GM21528 (cell line): ENCODE measurements at regions not wholly inside any gene's neighbourhood (a gene's known extent, or its start where the extent isn't known, plus 50 kb on each side); places are given as distances from the start of the nearest gene placed in this dataset.
"Not testable (repeated sequence)": the region's sequence is repeated elsewhere in the genome, so short reads cannot be mapped to it uniquely, and the experiment has no call there.

Experiments used
- ATAC-seq: cut with Tn5 transposase; IDR thresholded peaks from one replicate; pipeline ENCODE4 v1.9.1; 2021; ENCODE audit warnings: mild to moderate bottlenecking, moderate library complexity; ENCODE audit not compliant: unreplicated experiment, low FRiP score

DNA sequence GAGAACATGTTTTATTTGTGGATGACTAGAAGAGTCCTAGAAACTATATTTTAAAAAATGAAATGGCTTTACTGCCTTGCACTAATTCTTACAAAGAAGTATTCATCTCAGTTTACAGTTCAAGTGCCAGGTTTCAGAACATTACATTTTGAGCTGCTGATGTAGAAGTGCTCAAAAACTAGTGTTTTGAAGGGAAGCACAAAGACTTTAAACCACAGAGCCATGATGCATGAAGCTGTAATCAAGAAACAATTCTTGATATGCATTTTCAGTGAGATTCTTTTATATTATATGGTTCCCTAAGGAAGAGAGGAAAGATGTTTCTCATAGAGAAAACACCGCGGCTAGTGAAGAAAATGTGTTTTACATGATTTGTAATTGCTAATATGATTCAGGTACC is 1163.0 kb downstream of the RAPGEF2 start:
- ATAC-seq = no peak

GRCh38 chr4:160276785-160277325 is 1174.0 kb downstream of the RAPGEF2 start:
- ATAC-seq = no peak

GRCh38 chr4:160283081-160283480 is 1180.2 kb downstream of the RAPGEF2 start:
- ATAC-seq = no peak

GRCh38 chr4:160284516-160284915 is 1181.6 kb downstream of the RAPGEF2 start:
- no peak for ATAC-seq

GRCh38 chr4:160286051-160286450 is 1183.2 kb downstream of the RAPGEF2 start:
- no peak for ATAC-seq

- ATAC-seq = no peak
Measured at GRCh38 chr4:160296476-160296875, 1193.6 kb downstream of the RAPGEF2 start.

GRCh38 chr4:160299177-160299576 is 1196.3 kb downstream of the RAPGEF2 start:
- ATAC-seq = no peak

DNA sequence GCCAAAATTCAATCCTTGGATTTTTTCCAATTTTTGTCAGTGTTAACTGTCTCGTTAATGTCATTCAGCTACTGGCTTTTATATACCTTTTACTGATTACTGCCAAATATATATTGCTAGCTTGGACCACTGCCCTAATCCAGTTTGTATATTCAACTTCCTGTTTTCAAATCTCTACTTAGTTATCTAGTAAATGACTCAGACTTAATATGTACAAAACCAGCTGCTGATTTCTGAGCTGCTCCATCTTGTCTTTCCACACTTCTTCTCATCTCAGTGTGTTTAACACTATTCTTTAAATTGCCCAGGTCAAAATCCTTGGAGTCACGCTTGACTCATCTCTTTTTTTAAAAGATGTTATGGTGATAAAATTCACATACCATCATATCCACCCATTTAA is 1196.7 kb downstream of the RAPGEF2 start:
- ATAC-seq = no peak

- no peak for ATAC-seq
Measured at GRCh38 chr4:160316036-160316435, 1213.2 kb downstream of the RAPGEF2 start.

DNA sequence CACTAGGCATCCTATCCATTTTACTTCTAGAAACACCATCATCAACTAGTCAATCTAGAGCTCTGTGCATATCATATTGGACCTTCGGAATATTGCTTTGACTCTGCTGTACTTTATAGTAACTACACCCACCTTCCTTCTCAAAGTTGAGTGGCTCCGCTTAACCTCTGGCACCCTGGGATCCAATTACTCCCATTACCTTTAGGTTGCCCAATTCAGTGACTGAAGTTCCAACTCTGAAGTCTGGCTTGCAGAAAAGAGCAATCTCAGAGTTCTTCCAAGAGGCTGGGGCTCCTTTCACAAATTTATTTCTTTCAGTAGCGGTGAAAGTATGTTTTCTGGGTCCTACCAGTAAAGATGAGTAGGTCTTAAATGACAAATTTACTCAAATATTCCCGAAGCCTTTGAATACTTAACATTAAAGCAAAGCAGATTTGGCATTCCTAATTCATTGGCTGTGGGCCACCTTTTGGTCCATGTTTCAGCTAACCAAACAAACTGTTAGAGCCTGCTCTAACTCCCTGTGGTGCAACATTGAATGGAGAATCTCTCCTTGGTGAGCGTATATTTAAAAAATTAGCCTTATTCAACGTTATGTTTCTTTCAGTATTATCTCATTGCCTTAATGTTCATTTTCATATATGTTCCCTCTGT is 1215.8 kb downstream of the RAPGEF2 start:
- ATAC-seq = no peak

- ATAC-seq = no peak
Measured at GRCh38 chr4:160319221-160319867, 1216.5 kb downstream of the RAPGEF2 start.

DNA sequence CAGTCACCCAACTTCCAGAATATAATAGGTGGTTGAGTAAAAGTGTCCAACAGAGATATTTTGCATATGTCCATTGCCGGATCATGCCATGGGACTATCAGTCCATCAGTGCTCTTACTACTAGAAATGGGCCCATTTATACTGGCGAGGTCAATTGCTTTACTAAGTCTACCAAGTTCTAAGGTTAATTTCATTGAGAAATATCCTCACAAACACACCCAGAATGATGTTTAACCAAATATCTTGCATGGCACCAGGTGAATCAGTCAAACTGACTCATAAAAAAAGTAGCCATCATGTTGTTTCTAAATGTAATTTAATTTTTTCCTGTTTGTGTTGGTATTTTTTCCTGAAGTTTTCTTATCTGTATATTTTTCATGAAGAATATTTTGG is 1217.0 kb downstream of the RAPGEF2 start:
- no peak for ATAC-seq

DNA sequence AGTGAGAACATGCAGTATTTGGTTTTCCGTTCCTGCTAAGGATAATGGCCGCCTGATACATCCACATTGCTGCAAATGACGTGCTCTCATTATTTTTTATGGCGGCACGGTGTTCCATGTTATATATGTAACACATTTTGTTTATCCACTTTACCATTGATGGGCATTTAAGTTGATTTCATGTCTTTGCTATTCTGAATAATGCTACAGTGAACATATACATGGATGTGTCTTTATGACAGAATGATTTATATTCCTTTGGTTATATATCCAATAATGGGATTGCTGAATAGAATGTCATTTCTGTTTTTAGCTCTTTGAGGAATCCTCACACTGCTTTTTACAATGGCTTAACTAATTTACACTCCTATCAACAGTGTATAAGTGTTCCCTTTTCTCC is 1223.2 kb downstream of the RAPGEF2 start:
- ATAC-seq = no peak

- ATAC-seq = no peak
Measured at GRCh38 chr4:160347197-160347596, 1244.3 kb downstream of the RAPGEF2 start.

DNA sequence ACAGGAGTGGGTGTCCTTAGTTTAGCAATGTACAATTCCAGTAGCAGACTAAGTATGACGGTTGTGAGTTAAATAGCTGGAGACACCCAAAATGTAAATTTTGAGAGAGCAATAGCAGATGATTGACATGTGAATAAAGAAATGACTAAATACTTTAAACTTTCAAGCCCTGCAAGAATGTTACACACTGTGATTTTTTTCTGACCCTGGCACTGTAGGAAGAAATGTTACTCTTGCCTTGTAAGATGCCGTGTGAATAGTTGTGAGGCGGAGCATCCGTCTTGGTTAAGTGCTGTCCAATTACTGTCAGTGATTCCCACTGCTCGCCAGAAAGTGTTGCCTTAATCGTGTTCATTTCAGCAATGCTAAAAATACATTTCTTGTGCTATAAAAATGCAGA is 1248.1 kb downstream of the RAPGEF2 start:
- no peak for ATAC-seq

GRCh38 chr4:160352637-160353036 is 1249.8 kb downstream of the RAPGEF2 start:
- ATAC-seq = no peak

- ATAC-seq = no peak
Measured at GRCh38 chr4:160353548-160353947, 1250.7 kb downstream of the RAPGEF2 start.

DNA sequence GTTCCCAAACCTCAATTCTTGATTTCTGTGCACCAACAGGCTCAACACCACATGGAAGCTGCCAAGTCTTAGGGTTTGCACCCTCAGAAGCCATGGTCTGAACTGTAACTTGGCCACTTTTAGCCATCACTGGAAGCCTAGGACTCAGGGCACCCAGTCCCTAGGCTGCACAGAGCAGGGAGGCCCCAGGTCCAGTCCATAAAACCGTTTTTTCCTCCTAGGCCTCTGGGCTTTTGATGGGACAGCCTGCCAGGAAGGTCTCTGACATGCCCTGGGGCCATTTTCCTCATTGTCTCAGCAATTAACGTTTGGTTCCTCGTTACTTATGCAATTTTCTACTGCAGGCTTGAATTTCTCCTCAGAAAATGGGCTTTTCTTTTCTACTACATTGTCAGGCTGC is 1259.6 kb downstream of the RAPGEF2 start:
- ATAC-seq = no peak

- ATAC-seq = no peak
Measured at GRCh38 chr4:160364217-160364616, 1261.3 kb downstream of the RAPGEF2 start.

DNA sequence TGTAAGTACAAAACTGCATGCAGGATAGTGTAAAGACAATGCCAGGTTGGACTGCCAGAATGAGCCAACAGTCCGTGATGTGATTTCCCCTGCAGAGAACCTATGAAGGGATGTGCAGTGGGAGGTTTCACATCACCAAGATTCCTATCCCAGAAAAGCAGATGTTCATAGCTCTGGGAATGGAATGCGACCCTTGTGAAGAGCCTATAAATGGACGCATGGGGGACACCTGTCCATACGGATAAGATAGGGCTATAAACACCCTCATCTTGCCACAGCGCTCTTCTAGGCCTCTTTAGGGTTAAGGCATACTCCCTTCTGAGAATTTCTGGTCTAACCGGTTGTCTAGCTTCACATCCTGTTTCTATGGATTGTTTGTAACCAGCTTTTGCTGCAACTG is 1261.8 kb downstream of the RAPGEF2 start:
- not testable (repeated sequence) for ATAC-seq

- not testable (repeated sequence) for ATAC-seq
Measured at GRCh38 chr4:160365383-160365782, 1262.5 kb downstream of the RAPGEF2 start.

DNA sequence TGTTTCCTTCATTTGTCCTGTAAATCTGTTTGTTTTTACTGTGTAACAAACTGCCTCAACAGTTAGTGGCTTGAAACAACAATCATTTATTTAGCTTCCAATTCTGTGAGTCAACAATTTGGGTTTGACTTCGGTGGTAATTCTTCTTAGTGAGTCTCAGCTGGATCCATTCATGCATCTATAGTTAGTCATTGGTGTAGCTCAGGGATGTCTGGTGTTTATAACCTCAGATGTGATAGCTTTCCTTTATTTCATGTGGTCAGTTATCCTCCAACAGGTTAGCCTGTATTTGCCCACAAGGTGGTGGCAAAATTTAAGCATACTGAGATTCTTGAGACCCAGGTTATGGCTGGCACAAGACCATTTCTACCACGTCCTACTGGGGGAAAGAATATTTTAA is 1267.2 kb downstream of the RAPGEF2 start:
- no peak for ATAC-seq
